Right renal pelvis (tissue), 4 donors: ENCODE measurements at regions not wholly inside any gene's neighbourhood (a gene's known extent, or its start where the extent isn't known, plus 50 kb on each side); places are given as distances from the start of the nearest gene placed in this dataset.
"Not testable (repeated sequence)": the region's sequence is repeated elsewhere in the genome, so short reads cannot be mapped to it uniquely, and the experiment has no call there.

ENCODE experiments used
- DNase-seq, 4 donors: peaks; one replicate each; pipeline ENCODE4 v3.0.0-alpha.2; 2013; ENCODE audit warnings: low read depth in 4 of 4, low spot score in 3 of 4, missing footprints in 1 of 4

DNA sequence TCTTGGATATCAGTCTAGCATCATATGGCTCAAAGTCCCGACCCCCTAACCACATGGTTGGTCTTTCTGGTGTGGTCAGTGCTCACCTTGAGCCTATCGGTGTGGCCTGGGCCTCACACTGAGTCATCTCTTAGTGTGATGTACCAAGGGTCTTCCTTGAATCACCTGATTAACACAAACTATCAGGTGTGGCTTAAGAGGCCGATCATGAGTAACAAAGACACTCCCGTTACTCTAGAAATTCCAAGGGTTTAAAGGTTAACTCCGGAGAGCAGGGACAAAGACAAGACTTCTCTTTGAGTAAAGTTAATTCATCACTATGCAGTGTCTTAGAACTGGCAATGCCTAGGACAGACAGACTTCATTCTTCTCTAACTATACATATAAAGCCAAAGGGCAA, 52.3 kb upstream of the ARMC3 start:
- DNase-seq, result no peak

DNA sequence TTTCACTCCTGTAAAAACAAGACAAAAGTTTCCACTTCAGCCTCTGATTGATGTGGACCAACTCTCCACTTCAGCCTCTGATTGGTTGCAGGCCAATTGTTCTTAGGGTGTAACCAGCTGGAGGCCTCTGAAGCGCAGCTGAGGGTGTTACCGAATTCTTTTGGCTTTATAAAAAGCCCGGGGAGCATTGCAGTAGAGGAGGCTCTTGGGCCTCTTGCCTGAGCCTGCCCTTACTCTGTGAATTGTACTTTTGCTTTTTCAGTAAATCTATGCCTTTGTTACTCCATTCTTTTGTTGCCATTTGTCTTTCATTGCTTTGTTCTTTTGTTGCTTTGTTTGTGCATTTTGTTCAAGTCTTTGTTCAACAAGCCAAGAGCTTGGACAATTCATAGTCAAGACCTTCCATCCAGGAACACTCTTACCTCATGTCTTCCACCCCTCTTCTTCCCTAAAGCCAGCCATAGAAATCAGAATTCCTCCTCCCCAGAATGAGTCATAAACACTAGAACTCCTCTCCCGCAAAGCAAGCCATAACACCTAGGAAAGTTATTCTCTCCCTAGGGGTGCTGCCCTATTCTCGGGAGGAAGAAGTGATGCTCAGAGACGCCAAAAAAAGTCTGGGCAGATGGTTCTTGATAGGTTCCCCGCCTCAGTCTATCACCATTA, 53.5 kb upstream of the ARMC3 start:
- no peak for DNase-seq

DNA sequence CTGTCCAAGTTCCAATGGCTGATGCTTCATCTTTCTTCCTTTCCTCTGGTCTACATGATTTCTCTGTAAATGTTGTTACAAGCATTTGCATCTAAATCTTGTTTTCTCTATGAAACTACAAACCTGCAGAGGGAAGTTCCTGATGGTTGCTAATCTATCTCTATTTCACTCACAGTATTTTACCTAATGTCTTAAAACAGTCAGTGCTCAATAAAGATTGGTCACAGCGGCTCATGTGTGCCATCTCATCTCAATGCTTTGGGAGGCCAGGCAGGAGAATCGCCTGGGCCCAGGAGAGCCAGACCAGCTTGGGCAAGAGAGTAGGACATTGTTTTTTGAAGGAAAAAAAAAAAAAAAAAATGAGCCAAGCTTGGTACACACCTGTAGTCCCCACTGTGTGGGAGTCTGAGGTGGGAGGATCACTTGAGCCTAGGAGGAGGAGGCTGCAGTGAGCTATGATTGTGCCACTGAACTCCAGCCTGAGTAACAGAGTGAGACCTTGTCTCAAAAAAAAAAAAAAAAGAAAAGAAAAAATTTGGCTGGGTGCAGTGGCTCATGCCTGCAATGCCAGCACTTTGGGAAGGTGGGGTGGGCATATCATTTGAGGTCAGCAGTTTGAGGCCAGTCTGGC, 71.3 kb upstream of the ARMC3 start:
- DNase-seq, result no peak

DNA sequence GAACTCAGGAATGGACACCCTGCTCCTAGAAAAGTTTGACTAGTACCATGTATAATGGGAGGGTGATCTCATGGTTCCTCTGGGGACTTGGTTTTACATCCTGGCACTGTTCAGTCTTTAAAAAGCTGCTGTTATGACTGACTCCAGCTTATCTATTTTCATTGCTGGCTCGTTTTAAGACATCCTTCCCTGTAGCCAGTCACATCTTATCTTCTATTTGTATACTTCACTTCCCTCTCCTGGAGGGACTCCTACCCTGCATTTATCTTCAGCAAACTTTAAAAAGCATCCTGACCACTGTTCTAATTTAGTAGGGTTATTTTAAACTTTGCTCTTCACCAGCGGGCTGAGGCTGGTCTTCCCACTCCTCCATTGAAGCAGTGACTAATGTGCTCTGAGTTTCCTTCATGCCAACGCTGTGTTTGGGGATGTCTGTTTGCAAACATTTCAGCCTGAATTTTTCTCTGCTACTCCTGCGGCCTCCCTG, 72.9 kb upstream of the ARMC3 start:
- no peak for DNase-seq

DNA sequence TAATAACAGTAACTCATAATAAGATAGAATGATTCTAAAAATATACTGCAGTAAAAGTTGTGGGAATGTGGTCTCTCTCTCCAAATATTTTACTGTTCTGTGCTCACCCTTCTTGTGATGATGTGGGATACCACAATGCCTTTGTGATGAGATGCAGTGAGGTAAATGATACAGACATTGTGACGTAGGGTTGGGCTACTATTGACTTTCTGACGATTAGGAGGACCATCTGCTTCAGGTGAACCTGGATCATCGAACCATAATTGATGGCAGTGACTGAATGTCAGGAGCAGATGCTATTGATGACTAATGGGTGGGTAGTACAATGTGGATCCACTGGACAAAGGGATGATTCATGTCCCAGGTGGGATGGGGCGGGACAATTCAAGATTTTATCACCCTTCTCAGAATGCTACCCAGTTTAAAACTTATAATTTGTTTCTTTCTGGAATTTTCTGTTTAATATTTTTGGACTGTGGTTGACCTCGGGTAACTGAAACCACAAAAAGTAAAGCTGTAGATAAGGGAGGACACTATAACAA, 73.9 kb upstream of the ARMC3 start:
- DNase-seq, result no peak

DNA sequence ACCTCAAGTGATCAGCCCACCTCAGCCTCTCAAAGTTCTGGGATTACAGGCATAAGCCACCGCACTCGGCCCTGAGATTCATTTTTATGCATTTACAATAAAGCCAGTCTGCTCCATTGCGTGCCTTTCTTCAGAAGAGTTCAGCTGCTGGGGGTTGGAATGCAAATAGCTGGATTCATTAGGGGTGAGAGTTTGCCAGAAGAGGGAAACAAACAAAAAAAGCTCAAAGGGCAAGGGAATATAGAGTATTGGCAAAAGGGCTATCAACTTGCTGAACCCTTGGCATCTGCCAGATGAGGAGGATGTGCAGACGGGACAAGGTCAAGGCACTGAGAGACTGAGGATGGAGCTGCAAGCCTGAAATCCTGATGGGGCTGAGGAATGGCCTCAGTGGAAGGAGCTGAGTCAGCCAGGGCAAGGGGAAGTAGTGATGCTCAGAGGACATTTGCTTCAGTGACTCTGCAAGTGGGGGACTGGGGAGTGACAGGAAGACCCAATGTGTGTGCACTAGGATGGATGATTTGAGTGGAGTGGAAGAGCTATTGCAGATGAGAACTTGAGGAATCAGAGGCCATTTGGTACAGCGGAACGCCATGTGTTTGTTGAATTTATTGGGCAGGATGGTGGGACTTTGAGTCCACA, 75.0 kb upstream of the ARMC3 start:
- no peak for DNase-seq

DNA sequence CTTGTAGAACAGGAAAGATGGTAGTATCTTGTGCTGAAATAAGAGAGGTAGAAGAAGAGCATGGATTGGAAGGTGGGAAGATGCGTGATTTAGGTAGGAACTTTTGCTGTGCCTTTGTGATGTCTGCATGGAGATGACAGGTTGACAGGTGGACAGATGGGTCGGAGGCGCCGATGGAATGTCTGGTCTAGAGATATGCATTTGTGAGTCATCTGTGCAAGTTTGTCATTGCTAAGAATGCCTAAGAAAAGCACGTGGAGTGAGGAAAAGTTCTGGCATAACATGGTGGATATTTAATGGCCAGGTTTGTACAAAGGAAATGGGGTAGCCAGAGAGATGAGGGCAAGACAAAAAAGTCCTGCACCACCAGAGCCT, 76.0 kb upstream of the ARMC3 start:
- DNase-seq, result no peak

DNA sequence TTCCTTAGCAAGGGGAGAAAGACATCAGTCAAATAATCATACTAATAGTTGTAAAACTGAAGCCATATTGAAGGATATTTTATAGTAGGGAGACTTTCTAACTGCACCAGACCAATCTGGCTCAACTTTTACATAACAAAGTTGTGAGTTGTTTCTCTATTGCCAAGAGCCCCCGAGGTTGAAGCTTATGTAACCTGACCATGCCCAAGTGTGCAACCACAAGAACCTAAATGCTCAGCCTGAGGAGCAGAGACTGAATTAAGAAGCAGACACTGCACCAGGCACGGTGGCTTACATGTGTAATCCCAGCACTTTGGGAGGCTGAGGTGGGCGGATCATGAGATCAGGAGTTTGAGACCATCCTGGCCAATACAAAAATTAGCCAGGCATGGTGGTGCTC, 77.3 kb upstream of the ARMC3 start:
- no peak for DNase-seq

DNA sequence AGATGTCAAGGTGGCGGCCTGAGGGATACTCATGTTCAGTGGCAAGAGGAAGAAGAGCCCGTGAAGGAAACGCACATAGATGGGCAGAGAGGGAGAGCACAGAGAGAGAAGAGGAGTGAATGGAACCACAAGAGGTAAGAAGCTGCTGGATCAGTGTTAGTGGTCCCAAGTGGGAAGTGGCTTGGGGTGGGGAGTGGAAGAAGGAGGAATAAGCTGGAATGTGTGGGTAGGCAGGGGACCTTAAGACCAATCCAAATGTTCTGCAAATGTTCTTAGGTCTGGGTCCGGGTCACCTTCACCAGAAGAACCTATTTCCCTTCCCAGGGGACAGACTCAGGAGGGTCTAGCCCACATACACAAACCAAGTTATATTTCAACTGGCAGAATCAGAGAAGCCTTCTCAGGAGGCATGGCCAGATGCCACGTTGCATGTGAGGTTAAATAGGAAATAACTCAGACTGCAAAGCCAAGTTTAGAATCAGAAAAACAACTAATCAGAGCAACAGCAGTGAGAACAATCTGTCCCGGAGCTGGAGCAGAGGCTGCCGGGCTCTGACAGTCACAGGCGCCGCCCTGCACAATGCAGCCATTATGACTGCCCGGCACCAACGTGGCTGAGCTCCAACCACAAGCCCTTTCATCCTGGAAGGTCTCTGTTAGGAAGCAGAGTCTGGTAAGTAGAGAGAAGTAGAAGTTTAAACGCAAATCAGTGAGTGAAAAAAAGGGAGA, 78.6 kb upstream of the ARMC3 start:
- no peak for DNase-seq

DNA sequence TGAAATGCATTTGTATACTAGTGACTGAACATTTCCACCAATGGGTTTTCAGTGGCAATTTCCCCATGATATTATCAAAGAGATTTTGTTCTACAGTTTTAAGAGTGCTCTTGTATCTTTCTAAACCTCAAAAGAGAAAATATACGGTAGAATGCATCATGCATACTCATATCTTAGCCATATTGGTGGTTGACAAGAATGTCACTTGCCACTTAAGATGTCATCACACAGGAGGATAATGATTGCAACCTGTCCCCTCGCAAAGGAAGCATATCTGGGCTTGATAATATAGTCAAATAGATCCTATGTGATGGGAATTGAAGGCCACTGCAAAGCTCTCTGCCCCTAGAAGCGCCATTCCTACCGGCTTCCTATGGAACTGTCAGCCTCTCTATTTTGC, 79.3 kb upstream of the ARMC3 start:
- DNase-seq, result no peak

DNA sequence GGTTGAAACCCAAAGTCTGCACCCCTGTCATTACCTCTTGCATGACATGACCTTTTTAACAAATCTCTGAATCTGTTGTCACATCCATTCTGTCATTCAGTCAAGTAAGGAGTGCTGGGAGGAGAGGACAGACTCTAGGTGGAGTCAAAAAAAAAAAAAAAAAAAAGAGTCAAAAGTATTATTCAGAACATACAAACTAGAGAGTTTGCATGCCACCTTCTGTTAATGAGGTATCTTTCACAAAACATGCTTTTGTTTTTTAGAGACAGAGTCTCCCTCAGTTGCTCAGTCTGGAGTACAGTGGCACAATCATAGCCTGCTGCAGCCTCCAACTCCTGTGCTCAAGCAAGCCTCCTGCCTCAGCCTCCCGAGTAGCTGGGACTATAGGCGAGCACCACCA, 81.6 kb upstream of the ARMC3 start:
- DNase-seq, result no peak

DNA sequence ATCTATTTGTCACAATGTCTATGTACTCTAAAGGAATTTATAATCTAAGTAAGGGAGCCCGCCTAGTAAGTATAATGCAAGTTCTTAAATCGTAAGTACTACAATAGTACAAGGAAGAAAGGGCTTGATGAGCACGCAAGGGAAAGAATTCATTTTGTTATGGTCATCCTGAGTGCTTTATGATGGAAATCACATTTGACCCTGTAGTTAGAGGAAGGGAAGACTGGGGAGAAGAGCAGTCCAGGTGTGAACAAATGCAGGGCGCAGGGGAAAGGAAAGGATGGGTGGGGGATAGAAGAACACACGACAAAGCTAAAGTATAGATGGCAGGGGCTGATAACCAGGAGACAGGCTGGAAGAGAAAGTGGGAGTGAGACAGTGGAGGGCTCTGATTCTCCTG, 88.2 kb upstream of the ARMC3 start:
- DNase-seq, result no peak

DNA sequence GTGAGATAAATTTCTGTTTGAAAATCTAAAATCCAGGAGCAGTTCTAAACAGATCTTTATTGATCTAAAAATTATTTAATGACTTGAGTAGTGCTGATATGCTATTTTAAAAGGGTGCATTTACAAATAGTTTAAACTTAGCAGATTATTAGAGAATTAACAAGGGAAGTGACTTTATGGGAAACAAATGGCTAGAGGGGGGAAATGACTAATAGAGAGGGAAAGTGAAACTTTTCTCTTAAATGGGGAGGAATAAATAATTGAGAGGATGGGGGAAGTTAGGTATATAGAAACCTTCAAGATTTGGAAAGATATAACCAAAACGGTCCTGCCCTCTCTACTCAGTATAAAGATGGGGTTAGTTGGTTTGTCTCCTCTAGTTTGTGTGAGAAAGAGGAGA, 90.1 kb upstream of the ARMC3 start:
- DNase-seq, result no peak

DNA sequence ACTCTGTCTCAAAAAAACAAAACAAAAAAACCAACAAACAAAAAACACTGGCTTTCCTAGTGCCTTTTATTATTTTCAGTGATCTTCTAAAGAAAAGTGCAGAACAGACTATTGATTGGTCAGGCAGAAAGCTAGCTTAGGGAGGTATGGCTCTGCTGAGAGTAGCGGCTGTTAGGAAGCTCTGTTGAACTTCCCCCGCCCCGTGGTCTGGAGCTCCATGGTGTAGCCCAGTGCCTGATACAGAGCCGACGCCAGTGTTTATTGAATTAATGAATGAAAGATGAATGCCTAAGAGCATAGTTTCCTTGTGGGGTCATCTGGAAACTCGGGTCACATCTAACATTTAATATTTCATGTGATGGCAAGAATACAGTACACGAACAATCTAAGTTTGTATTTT, 90.5 kb upstream of the ARMC3 start:
- no peak for DNase-seq

DNA sequence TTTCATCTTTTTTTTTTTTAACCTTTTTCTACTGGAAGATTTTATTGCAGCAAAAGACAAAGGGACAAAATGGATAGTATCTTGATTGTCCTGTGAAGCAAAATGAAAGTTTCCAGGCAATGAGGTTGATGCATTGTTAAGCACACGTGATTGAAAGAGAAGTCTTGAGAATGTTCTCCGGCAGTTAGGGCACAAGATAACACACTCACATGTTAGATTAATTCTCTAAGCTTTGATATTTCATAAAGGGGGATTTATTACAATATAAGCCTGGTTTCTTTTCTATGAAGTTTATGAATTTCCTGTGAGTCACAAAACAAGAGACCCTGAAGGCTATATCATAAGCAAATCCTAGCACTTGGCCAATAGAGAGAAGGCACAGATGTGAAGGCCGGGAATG, 93.4 kb upstream of the ARMC3 start:
- DNase-seq, result no peak

DNA sequence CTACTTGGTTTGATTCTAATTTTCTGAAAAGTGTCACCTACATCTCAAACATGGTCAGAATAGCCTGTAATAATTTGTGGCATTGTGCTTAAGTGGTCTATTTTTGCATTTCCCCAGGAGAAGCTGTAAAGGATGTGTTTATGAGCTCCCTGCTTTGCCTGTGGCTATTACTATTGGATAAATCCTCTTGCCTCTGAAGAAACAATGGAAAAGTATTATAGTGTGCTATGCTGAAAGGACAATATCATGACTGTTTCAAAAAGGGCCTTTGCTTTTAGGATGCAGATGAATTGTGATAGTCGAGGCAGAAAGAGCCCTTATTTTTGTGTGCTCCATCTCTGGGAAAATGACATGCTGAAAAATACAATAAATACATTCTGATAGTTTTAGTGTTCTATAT, 94.1 kb upstream of the ARMC3 start:
- DNase-seq, result no peak

DNA sequence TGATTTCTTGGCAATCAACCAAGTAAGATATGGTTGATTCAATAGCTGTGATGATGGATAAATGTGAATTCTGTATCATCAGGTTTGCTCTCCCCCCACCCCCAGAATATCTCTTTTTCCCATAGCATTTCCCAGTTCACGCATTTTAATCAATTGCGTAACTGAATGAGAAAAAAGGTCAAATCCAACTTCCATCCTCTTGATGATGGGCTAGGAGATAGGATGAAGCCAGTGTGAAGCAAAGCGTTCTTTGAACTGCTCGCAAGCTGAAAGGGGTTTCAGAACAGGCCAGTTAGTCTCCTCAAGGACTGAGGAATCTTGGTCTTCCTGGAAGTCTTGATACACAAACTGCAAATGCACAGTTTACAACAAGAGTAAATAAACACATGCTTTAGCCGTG, 94.5 kb upstream of the ARMC3 start:
- DNase-seq, result no peak

DNA sequence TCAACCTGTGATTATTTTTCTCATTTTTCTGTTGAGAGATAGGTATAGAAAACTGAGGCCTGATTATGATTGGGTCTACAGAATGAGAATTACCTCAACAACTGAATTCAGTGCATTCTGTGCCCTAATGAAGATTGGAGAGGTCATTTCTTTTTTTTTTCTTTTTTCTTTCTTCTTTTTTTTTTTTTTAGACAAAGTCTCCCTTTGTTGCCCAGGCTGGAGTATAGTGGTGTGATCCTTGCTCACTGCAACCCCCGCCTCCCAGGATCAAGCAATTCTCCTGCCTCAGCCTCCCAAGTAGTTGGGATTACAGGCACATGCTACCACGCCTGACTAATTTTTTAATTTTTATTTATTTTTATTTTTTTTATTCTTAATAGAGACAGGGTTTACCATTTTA, 95.0 kb upstream of the ARMC3 start:
- no peak for DNase-seq

DNA sequence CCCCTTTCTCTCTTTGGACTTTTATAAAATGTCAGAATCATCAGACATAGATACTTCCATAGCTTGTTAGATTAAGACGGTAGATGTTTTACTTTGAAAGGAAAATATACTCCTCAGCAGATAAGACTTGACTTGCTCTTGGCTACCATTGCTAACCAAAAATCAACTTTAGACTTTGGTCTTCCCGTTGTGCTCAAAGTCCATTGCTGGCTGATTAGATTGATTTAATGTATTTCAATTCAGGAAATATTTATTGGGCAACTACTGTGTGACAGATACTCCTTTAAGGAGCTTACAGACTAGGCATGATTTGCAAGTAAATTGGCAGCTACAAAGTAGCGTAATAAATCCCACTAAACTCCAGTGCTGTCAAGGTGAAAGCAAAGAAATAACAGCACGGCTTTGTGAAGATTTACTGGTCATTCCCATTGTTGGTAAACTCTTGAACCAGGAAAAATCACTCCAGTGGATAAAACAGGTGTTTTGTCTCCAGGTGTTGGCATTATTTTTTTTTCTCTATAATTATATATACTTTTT, 95.7 kb upstream of the ARMC3 start:
- no peak for DNase-seq

DNA sequence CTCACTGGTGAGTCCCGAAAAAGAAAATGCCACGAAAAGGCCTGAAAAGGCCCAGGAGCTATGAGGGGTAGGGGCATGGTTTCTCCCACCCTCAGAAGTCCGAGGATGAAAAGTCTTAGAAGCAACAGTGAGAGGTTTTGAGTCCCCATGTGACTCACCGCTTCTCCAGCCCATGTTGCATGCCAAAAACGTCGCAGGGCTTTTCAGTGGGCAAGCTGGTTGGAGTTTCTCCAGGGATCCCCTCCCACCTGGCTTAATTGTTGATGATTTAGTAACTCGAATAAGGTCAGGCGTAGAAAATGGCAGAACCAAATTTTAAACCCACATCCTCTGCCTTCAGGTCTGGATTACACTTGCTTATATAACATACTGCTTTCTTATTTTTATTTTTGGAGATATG, 96.3 kb upstream of the ARMC3 start:
- no peak for DNase-seq

DNA sequence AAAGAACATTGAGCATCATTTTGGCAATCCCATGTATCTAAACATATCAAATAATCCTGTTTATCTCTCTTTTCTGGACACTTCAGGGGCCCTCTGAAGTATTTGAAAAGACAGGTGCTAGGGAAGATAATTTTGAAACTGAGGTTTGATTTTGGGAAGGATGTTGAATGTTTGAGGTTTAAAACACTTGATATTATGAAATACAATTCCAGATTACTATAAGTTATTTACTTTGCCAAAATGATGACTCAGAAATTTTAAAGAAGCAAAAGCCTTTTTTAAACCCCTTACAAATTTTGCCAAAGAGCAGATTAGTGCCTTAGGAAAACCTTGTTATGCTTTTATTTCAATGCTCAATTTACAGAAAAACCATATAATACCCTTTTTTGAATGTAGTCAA, 99.1 kb upstream of the ARMC3 start:
- not testable (repeated sequence) for DNase-seq
